ENCODE measurements at regions not wholly inside any gene's neighbourhood (a gene's known extent, or its start where the extent isn't known, plus 50 kb on each side); places are given as distances from the start of the nearest gene placed in this dataset.
A peak's percentile ranks its signal among the peaks of the same experiment; 100 is the strongest.

GRCh38 chr7:16933296-16934279 is 51.8 kb upstream of the AGR3 start:
- intact Hi-C loops (cut with DNase I): no loop called here
- no peaks in the 10 kb centered on the region for H3K9me3 ChIP-seq
- no peak for DNase-seq
- H3K4me1 ChIP-seq: no peaks in the 10 kb centered on the region
- no peak overlapping the region for H3K4me3 ChIP-seq
- no peaks in the 10 kb centered on the region for H3K27me3 ChIP-seq
- no peak for TF ChIP-seq CTCF (IDR thresholded peaks at IDR 0.05)
- peak; percentile 89 for ATAC-seq
- no peak overlapping the region for H3K27ac ChIP-seq
- H3K36me3 ChIP-seq: no peaks in the 10 kb centered on the region

- Histone ChIP-seq H3K27ac (no peak overlapping the region), H3K36me3 (no peaks in the 10 kb centered on the region), H3K27me3 (no peaks in the 10 kb centered on the region), H3K4me1 (no peaks in the 10 kb centered on the region), H3K4me3 (no peak overlapping the region), H3K9me3 (no peaks in the 10 kb centered on the region)
- no peak for ATAC-seq
- TF ChIP-seq CTCF (IDR thresholded peaks at IDR 0.05): no peak
- DNase-seq: no peak
- intact Hi-C loops (cut with DNase I): no loop called here
Observed at GRCh38 chr7:16934722-16935340, 53.0 kb upstream of the AGR3 start.

- H3K27me3 ChIP-seq: no peaks in the 10 kb centered on the region
- peak; percentile 59 for ATAC-seq
Observed at GRCh38 chr7:16935341-16935735, 53.6 kb upstream of the AGR3 start.

GRCh38 chr7:16936626-16937422 is 55.0 kb upstream of the AGR3 start:
- ATAC-seq (no peak), DNase-seq (no peak)
- no peak overlapping the region for H3K4me3 ChIP-seq
- no peaks in the 10 kb centered on the region for H3K27me3 ChIP-seq
- no peaks in the 10 kb centered on the region for H3K36me3 ChIP-seq
- no peaks in the 10 kb centered on the region for H3K9me3 ChIP-seq
- no peak for TF ChIP-seq CTCF (IDR thresholded peaks at IDR 0.05)
- no peak overlapping the region for H3K27ac ChIP-seq
- intact Hi-C loops (cut with DNase I): no loop called here
- no peaks in the 10 kb centered on the region for H3K4me1 ChIP-seq

More at GRCh38 chr7:16935341-16935735, 53.6 kb upstream of the AGR3 start:
- Histone ChIP-seq H3K9me3 (no peaks in the 10 kb centered on the region), H3K27ac (no peak overlapping the region), H3K36me3 (no peaks in the 10 kb centered on the region), H3K4me1 (no peaks in the 10 kb centered on the region), H3K4me3 (no peak overlapping the region)
- no peak for DNase-seq
- intact Hi-C loops (cut with DNase I): no loop called here
- TF ChIP-seq CTCF (IDR thresholded peaks at IDR 0.05): no peak

GRCh38 chr7:16939161-16939560 is 57.4 kb upstream of the AGR3 start:
- Histone ChIP-seq H3K9me3 (no peaks in the 10 kb centered on the region), H3K27me3 (no peaks in the 10 kb centered on the region), H3K4me1 (no peaks in the 10 kb centered on the region), H3K27ac (no peak overlapping the region), H3K4me3 (no peak overlapping the region), H3K36me3 (no peaks in the 10 kb centered on the region)
- no peak for TF ChIP-seq CTCF (IDR thresholded peaks at IDR 0.05)
- DNase-seq: no peak
- intact Hi-C loops (cut with DNase I): no loop called here
- no peak for ATAC-seq
